ENCODE measurements at regions not wholly inside any gene's neighbourhood (a gene's known extent, or its start where the extent isn't known, plus 50 kb on each side); places are given as distances from the start of the nearest gene placed in this dataset.
"Not testable (repeated sequence)": the region's sequence is repeated elsewhere in the genome, so short reads cannot be mapped to it uniquely, and the experiment has no call there.

DNA sequence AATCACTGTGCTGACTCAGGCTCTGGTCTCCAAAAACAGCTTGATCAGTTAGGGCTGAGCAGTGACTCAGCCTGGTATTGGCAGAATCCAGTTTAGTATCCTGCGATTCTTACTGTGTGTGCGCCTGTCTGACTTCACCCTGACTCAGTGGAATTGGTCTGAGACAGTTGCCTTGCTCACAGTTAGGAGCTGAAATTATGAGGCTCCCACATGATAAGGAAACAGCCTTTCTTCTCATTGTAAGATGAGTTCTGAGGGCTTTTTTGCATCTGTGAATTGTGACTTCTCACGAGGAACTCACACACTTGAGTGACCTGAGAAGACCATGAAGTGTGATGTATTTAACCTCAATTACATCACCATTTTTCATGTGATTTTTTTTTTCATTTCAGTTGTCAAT is 1282.4 kb downstream of the RPIA start:
- H2AFZ ChIP-seq (ENCODE audit: low read length); H2BK120ac ChIP-seq (ENCODE audit: low read depth, low read length); H3K4me2 ChIP-seq (ENCODE audit: insufficient read depth, low read length, poor library complexity, severe bottlenecking); H3K9ac ChIP-seq (ENCODE audit: low read depth, low read length, poor library complexity); H4K8ac ChIP-seq (ENCODE audit: low read depth, low read length); H2BK12ac ChIP-seq (ENCODE audit: low read length); H2AK5ac ChIP-seq (ENCODE audit: low read depth, low read length); H3K14ac ChIP-seq (ENCODE audit: low read length); H3K9me3 ChIP-seq (replicated peaks in 1 of 2; ENCODE audit: control insufficient read depth in 2 of 2, insufficient read depth in 1 of 2, low read depth in 1 of 2, low read length in 2 of 2); H3K27me3 ChIP-seq (ENCODE audit: control insufficient read depth in 3 of 3, insufficient read depth in 3 of 3, low read depth in 1 of 3, low read length in 3 of 3); H3K4ac ChIP-seq (ENCODE audit: low read length); H2BK15ac ChIP-seq (ENCODE audit: low read length); H2BK5ac ChIP-seq (ENCODE audit: low read length); H3K79me1 ChIP-seq (ENCODE audit: low read depth, low read length); H3K23ac ChIP-seq (ENCODE audit: low read depth, low read length, poor library complexity); DNase-seq (ENCODE audit: low spot score); H3K18ac ChIP-seq (ENCODE audit: low read length); H4K91ac ChIP-seq (ENCODE audit: low read depth, low read length, poor library complexity); H3K4me3 ChIP-seq (ENCODE audit: low read length in 2 of 2); H3K36me3 ChIP-seq (replicated peaks in 1 of 2; ENCODE audit: control insufficient read depth in 2 of 2, insufficient read depth in 2 of 2, low read length in 2 of 2); H3K4me1 ChIP-seq (ENCODE audit: control insufficient read depth in 2 of 2, insufficient read depth in 1 of 2, low read depth in 1 of 2, low read length in 2 of 2); H3K27ac ChIP-seq (replicated peaks; ENCODE audit: low read length): not testable (repeated sequence)
- WGBS, 2 donors (ENCODE audit: extremely low coverage in 2 of 2, insufficient read length in 2 of 2, insufficient replicate concordance in 1 of 2), result no CpG with 5 or more reads among the region's 3 CpGs

- not testable (repeated sequence) for H2AK5ac ChIP-seq (ENCODE audit: low read depth, low read length); H2BK5ac ChIP-seq (ENCODE audit: low read length); H3K4ac ChIP-seq (ENCODE audit: low read length); H2BK12ac ChIP-seq (ENCODE audit: low read length); H3K36me3 ChIP-seq (replicated peaks in 1 of 2; ENCODE audit: control insufficient read depth in 2 of 2, insufficient read depth in 2 of 2, low read length in 2 of 2); H2BK15ac ChIP-seq (ENCODE audit: low read length); H3K18ac ChIP-seq (ENCODE audit: low read length); H3K79me1 ChIP-seq (ENCODE audit: low read depth, low read length); H3K4me3 ChIP-seq (ENCODE audit: low read length in 2 of 2); H3K9me3 ChIP-seq (replicated peaks in 1 of 2; ENCODE audit: control insufficient read depth in 2 of 2, insufficient read depth in 1 of 2, low read depth in 1 of 2, low read length in 2 of 2); H3K4me2 ChIP-seq (ENCODE audit: insufficient read depth, low read length, poor library complexity, severe bottlenecking); H3K23ac ChIP-seq (ENCODE audit: low read depth, low read length, poor library complexity); H3K27me3 ChIP-seq (ENCODE audit: control insufficient read depth in 3 of 3, insufficient read depth in 3 of 3, low read depth in 1 of 3, low read length in 3 of 3); H3K14ac ChIP-seq (ENCODE audit: low read length); H2AFZ ChIP-seq (ENCODE audit: low read length); DNase-seq (ENCODE audit: low spot score); H3K4me1 ChIP-seq (ENCODE audit: control insufficient read depth in 2 of 2, insufficient read depth in 1 of 2, low read depth in 1 of 2, low read length in 2 of 2); H4K91ac ChIP-seq (ENCODE audit: low read depth, low read length, poor library complexity); H3K9ac ChIP-seq (ENCODE audit: low read depth, low read length, poor library complexity); H3K27ac ChIP-seq (replicated peaks; ENCODE audit: low read length); H2BK120ac ChIP-seq (ENCODE audit: low read depth, low read length); H4K8ac ChIP-seq (ENCODE audit: low read depth, low read length)
- no CpG with 5 or more reads among the region's 2 CpGs for WGBS, 2 donors (ENCODE audit: extremely low coverage in 2 of 2, insufficient read length in 2 of 2, insufficient replicate concordance in 1 of 2)
These were observed 1288.5 kb downstream of the RPIA start for GRCh38 chr2:89979826-89980537.

DNA sequence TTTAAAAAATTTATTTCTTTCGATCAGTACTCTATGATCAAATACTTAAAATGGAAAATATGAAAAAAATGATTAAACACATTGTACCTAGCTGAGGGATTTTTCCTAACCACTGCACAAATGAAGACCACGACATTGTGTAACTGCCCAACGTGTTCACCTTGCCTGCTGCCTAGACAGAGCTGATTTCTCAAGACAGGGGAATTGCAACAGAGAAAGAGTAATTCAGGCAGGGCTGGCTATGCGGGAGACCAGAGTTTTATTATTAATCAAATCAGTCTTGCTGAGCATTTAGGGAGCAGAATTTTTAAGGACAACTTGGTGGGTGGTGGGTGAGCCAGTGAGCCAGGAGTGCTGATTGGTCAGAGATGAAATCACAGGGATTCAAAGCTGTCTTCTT is 1290.8 kb downstream of the RPIA start:
- H2BK120ac ChIP-seq (ENCODE audit: low read depth, low read length); H2AFZ ChIP-seq (ENCODE audit: low read length); H3K18ac ChIP-seq (ENCODE audit: low read length); H3K4me3 ChIP-seq (ENCODE audit: low read length in 2 of 2); H2BK15ac ChIP-seq (ENCODE audit: low read length); H3K4ac ChIP-seq (ENCODE audit: low read length); H3K79me1 ChIP-seq (ENCODE audit: low read depth, low read length); H3K9me3 ChIP-seq (replicated peaks in 1 of 2; ENCODE audit: control insufficient read depth in 2 of 2, insufficient read depth in 1 of 2, low read depth in 1 of 2, low read length in 2 of 2); H3K9ac ChIP-seq (ENCODE audit: low read depth, low read length, poor library complexity); H3K14ac ChIP-seq (ENCODE audit: low read length); H2BK12ac ChIP-seq (ENCODE audit: low read length); H3K36me3 ChIP-seq (replicated peaks in 1 of 2; ENCODE audit: control insufficient read depth in 2 of 2, insufficient read depth in 2 of 2, low read length in 2 of 2); H3K4me2 ChIP-seq (ENCODE audit: insufficient read depth, low read length, poor library complexity, severe bottlenecking); H3K23ac ChIP-seq (ENCODE audit: low read depth, low read length, poor library complexity); H3K27me3 ChIP-seq (ENCODE audit: control insufficient read depth in 3 of 3, insufficient read depth in 3 of 3, low read depth in 1 of 3, low read length in 3 of 3); DNase-seq (ENCODE audit: low spot score); H4K91ac ChIP-seq (ENCODE audit: low read depth, low read length, poor library complexity); H4K8ac ChIP-seq (ENCODE audit: low read depth, low read length); H2BK5ac ChIP-seq (ENCODE audit: low read length); H2AK5ac ChIP-seq (ENCODE audit: low read depth, low read length); H3K4me1 ChIP-seq (ENCODE audit: control insufficient read depth in 2 of 2, insufficient read depth in 1 of 2, low read depth in 1 of 2, low read length in 2 of 2); H3K27ac ChIP-seq (replicated peaks; ENCODE audit: low read length): not testable (repeated sequence)
- WGBS, 2 donors (ENCODE audit: extremely low coverage in 2 of 2, insufficient read length in 2 of 2, insufficient replicate concordance in 1 of 2), result no CpG with 5 or more reads among the region's 4 CpGs

DNA sequence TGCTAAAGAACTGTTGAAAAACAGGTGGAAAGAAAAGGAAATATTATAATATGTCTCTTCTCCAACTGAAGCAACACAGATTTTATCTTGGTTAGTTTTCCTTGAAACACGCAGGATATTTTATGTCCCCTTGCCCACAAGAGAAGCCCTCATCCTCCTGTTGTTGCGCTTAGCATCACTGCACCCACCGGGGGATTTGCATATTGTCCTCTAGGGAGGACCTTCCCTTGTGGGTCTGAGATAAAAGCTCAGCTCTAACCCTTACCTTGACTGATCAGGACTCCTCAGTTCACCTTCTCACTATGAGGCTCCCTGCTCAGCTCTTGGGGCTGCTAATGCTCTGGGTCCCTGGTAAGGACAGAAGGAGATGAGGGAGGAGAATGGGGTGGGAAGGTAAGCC is 1294.2 kb downstream of the RPIA start:
- not testable (repeated sequence) for H2BK15ac ChIP-seq (ENCODE audit: low read length); H4K91ac ChIP-seq (ENCODE audit: low read depth, low read length, poor library complexity); H2BK120ac ChIP-seq (ENCODE audit: low read depth, low read length); H3K4ac ChIP-seq (ENCODE audit: low read length); H3K4me1 ChIP-seq (ENCODE audit: control insufficient read depth in 2 of 2, insufficient read depth in 1 of 2, low read depth in 1 of 2, low read length in 2 of 2); H3K27ac ChIP-seq (replicated peaks; ENCODE audit: low read length); H3K9ac ChIP-seq (ENCODE audit: low read depth, low read length, poor library complexity); H2BK12ac ChIP-seq (ENCODE audit: low read length); H3K23ac ChIP-seq (ENCODE audit: low read depth, low read length, poor library complexity); H3K79me1 ChIP-seq (ENCODE audit: low read depth, low read length); H3K4me2 ChIP-seq (ENCODE audit: insufficient read depth, low read length, poor library complexity, severe bottlenecking); H3K27me3 ChIP-seq (ENCODE audit: control insufficient read depth in 3 of 3, insufficient read depth in 3 of 3, low read depth in 1 of 3, low read length in 3 of 3); H2BK5ac ChIP-seq (ENCODE audit: low read length); H3K18ac ChIP-seq (ENCODE audit: low read length); H4K8ac ChIP-seq (ENCODE audit: low read depth, low read length); DNase-seq (ENCODE audit: low spot score); H2AK5ac ChIP-seq (ENCODE audit: low read depth, low read length); H2AFZ ChIP-seq (ENCODE audit: low read length); H3K9me3 ChIP-seq (replicated peaks in 1 of 2; ENCODE audit: control insufficient read depth in 2 of 2, insufficient read depth in 1 of 2, low read depth in 1 of 2, low read length in 2 of 2); H3K14ac ChIP-seq (ENCODE audit: low read length); H3K4me3 ChIP-seq (ENCODE audit: low read length in 2 of 2); H3K36me3 ChIP-seq (replicated peaks in 1 of 2; ENCODE audit: control insufficient read depth in 2 of 2, insufficient read depth in 2 of 2, low read length in 2 of 2)
- no CpG with 5 or more reads among the region's 3 CpGs for WGBS, 2 donors (ENCODE audit: extremely low coverage in 2 of 2, insufficient read length in 2 of 2, insufficient replicate concordance in 1 of 2)
